HEK293T (cell line): ENCODE measurements at regions not wholly inside any gene's neighbourhood (a gene's known extent, or its start where the extent isn't known, plus 50 kb on each side); places are given as distances from the start of the nearest gene placed in this dataset.

Experiments used
- FOXA1 ChIP-seq: fragments of 450-650 bp; IDR thresholded peaks from 2 replicates; pipeline ENCODE4 v1.6.1; 2016; ENCODE audit warnings: mild to moderate bottlenecking
- FOXK2 ChIP-seq: fragments of 450-650 bp; IDR thresholded peaks from 2 replicates; pipeline ENCODE4 v1.6.1; 2016; ENCODE audit warnings: mild to moderate bottlenecking
- FOXM1 ChIP-seq: fragments of 450-650 bp; IDR thresholded peaks from 2 replicates; pipeline ENCODE4 v1.6.1; 2017; ENCODE audit warnings: mild to moderate bottlenecking, borderline replicate concordance
- L3MBTL2 ChIP-seq: fragments of 450-650 bp; conservative IDR thresholded peaks from 2 replicates; pipeline ENCODE4 v1.6.1; 2016; ENCODE audit warnings: mild to moderate bottlenecking
- NFRKB ChIP-seq: fragments of 450-650 bp; IDR thresholded peaks from 2 replicates; pipeline ENCODE4 v1.6.1; 2016; ENCODE audit warnings: mild to moderate bottlenecking, moderate library complexity
- SP1 ChIP-seq: fragments of 450-650 bp; IDR thresholded peaks from 2 replicates; pipeline ENCODE4 v1.6.1; 2017
- SUZ12 ChIP-seq: fragments of 450-650 bp; IDR thresholded peaks from 2 replicates; pipeline ENCODE4 v1.6.1; 2016; ENCODE audit warnings: mild to moderate bottlenecking
- TARDBP ChIP-seq: fragments of 450-650 bp; IDR thresholded peaks from 2 replicates; pipeline ENCODE4 v1.6.1; 2016

DNA sequence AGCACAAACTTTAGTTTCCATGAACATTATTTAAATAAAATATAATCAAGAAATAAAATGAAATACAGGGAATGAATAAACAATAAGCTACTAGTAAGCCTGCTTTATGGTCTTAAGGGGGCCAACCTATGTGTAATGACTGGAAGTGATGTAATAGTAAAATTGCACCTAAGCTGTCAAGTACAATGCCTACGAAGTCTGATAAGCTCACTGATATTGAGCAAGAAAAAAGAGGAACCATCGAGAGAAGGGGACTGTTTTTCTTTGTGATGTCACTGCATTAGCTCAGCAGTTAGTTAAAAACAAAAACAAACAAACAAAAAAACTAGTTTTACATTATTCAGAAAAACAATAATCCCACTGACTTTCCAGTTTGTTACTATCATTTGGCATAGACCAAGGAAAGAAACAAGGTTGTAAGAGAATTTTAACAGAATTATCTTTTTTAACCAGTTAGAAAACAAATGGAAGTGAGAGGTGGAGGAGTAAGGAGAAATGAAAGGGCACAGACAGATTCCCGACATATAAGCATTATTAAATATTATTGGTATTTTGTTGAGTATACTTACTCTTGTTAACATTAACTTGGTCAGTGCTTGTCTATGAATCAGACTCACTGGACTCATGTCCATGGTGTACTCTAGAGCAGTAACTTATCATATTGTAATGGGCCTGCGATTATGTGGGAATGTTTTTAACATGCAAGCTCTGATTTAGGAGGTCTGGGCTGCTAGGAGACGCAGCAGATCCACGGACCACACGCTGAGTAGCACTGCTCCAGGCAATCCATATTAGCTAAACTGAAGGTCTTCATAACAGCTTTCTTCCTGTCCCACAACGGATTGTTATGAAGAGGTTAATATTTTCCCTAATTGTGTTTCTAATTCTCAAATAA is 99.6 kb upstream of the HMGCLL1 start:
- no peak for TF ChIP-seq FOXA1
- no peak for TF ChIP-seq SP1
- TF ChIP-seq FOXK2, result no peak
- no peak for TF ChIP-seq TARDBP
- TF ChIP-seq L3MBTL2, result no peak
- no peak for TF ChIP-seq NFRKB
- no peak for TF ChIP-seq FOXM1
- TF ChIP-seq SUZ12, result no peak
